GM21360 (cell line): ENCODE measurements at regions not wholly inside any gene's neighbourhood (a gene's known extent, or its start where the extent isn't known, plus 50 kb on each side); places are given as distances from the start of the nearest gene placed in this dataset.

Experiments
- ATAC-seq: cut with Tn5 transposase; IDR thresholded peaks from one replicate; pipeline ENCODE4 v1.9.1; 2021; ENCODE audit warnings: mild to moderate bottlenecking, moderate library complexity; ENCODE audit not compliant: unreplicated experiment

DNA sequence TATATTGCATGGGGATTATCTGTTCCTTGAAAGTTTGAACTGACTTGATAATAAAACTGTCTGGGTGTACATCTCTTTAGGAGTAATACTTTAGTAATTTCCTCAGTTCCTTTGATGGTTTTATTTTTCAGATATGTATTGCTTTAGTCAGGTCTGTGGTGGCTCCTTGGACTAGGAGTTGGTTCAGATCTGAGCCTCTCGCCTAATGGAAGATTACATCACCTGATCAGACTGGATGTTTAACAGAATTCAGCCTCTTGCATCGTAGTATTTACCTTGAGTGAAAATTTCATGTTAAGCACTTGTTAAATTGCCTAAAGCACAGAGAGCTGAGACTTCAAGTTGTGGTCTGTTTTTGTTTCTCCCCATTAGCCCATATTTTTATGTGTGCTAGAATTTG is 267.3 kb downstream of the MAP2K4 start:
- ATAC-seq, result no peak

DNA sequence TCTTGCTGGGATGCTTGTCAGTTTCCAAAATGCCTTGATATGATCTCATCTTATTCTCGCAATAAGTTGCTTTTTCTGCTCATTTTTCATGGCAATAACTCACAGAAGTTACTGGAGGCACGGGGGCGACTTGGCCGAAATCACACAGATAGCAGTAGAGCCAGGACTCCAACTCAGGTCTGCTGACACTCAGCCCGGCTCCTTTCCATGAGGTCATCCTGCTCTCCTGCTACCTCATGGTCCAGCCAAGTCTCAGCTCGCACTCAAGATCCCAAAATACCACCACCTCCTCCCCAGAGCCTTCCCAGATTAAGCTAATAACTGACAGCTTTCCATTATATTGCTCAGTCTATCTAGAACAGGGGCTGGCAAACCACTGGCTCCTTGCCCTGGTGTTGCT is 269.5 kb downstream of the MAP2K4 start:
- no peak for ATAC-seq

- no peak for ATAC-seq
Observed at GRCh38 chr17:12296209-12296625, 275.5 kb downstream of the MAP2K4 start.

DNA sequence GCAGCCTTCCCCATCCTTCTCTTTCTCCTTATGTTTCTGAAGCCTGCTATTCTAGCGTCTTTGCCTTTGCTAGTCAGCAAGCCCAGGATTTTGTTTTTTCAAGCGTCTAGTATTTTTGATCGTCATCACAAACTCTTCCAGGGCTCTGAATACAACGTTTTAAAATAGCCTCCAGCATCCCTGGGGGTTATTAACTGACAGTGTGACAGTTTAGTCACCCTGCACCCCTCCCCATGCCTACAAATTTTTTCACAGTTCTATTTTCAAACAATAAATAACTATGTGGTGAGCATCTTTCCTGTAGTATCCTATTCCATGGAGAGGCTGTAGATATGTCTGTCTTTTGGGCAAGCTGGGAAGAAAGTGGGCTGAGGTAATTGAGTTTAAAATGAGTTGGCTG is 280.9 kb downstream of the MAP2K4 start:
- ATAC-seq, result no peak

GRCh38 chr17:12302711-12303110 is 282.0 kb downstream of the MAP2K4 start:
- no peak for ATAC-seq

GRCh38 chr17:12310811-12311210 is 290.1 kb downstream of the MAP2K4 start:
- ATAC-seq, result no peak

GRCh38 chr17:12312692-12313091 is 292.0 kb downstream of the MAP2K4 start:
- no peak for ATAC-seq

DNA sequence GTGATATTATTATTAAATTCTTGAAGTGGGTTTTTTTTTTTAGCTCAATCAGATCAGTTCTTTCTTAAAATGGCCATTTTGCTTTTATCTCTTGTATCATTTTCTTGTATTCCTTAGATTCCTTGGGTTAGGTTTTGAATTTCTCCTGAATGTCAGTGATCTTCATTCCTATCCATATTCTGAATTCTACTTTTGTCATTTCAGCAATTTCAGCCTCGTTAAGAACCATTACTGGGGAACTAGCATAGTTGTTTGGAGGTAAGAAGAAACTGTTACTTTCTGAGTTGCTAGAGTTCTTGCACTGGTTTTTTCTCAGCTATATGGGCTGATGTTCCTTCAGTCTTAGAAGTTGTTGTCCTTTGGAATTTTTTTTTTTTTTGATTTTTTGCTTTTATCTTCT is 293.1 kb downstream of the MAP2K4 start:
- ATAC-seq, result no peak

DNA sequence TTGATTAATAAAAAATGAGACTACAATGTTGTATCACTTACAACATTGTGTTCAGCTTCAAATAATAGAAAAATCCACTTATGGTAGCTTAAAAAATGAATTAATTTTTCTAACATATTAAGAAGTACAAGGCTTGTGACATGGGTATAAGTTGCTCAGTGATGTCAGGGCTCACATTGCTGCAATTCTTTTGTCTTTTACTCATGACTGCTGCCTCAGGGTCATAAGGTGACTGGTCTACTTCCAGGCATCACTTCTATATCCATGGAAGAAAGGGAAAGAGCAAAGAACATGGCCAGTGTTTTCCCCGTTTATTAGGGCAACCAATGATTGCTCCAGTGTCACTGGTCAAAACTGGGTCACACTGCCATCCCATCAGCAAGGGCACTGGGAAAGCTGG is 295.3 kb downstream of the MAP2K4 start:
- no peak for ATAC-seq

- no peak for ATAC-seq
Observed at GRCh38 chr17:12318571-12319266, 298.0 kb downstream of the MAP2K4 start.

DNA sequence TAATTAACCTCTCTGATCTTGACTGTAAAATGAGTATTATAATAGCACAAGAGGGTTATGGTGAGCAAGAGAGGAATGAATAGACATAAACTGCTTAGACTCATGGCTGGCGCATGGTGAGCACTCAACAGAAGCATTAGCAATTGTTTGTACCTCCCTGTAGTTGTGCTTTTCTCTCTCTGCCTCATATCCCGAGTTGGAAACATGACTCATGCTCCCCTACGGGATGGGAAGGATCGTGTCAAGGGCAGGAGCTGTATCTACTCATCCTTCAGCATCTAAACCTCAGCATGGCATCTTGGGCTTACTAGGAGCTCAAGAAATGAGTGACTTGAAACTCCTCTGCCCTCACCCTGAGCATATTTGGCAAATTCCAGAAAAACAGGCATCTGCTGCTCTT is 299.6 kb downstream of the MAP2K4 start:
- no peak for ATAC-seq

DNA sequence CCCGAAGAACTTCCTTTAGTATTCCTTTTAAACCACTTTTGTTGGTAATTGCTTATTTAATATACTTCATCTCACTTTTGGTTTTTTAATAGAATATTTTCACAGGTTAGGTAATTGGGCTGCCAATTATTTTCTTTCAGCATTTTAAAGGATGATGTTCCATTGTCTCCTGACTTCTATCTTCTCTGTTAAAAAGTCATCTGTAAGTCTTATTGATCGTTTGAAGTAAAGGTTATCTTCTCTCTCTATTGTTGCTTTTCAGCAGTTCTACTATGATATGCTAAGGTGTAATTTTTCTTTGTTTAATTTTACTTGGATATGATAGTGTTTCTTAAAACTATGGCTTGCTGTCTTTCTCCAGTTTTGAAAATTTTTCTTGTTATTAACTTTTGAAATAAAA is 307.5 kb downstream of the MAP2K4 start:
- ATAC-seq, result no peak

DNA sequence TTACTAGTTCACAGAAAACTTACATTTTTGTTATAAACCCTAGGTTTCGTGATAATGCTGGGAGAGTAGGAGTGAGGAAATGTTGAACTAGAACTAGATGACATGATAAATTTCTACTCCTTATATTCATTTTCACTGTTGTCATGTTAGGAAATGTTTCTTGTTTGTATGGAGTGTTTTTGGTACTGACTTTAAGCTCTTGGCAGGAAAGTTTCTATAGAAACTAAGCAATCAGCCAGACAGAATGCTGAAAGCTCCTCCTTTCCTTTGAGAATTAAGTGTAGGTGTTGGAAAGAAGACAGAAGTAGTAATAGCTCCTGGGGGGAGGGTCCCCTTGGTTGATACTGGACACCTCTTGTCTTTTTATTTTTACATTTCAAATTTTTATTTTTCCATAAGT is 309.8 kb downstream of the MAP2K4 start:
- ATAC-seq, result no peak

- ATAC-seq, result no peak
Observed at GRCh38 chr17:12341328-12341727, 320.7 kb downstream of the MAP2K4 start.

DNA sequence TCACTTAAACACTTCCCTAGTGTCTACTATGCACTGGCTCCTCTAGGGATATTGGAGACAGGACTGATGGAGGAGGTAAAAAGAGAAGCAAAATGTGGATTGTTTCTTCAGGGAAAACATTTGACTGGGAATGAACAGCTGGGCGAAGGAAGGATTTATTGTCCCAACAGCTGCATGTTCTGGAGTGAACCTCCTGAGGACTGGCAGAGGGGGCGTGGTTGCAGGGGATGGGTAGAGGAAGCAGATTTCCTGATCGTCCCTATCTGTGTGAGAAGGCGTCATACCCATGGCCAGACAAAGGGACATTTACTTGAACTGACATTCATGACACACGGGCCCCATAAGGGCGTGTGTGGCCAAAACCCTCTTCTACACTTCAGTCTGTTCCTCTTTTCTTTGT is 321.5 kb downstream of the MAP2K4 start:
- ATAC-seq, result no peak

GRCh38 chr17:12342609-12343435 is 322.1 kb downstream of the MAP2K4 start:
- ATAC-seq, result no peak

- no peak for ATAC-seq
Observed at GRCh38 chr17:12348476-12348875, 317.2 kb upstream of the MYOCD start.

DNA sequence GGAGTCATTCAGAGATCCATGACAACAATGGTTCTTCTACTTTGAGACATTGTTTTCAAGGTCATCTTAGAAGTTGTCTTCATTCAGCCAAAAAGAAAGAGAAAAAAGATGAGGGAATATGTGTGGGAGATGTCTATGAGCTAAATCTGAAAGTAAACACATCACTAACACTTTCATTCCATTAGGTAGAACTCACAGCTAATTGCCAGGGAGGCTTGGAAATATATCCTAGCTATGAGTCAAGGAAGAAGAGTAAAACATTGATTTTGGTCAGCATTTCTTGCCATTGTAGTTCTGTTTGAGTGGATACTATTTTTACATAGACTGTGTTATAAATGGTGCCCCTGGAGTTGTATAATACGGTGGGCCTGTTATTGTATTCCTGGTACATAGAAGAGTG is 316.4 kb upstream of the MYOCD start:
- no peak for ATAC-seq

GRCh38 chr17:12352127-12352526 is 313.6 kb upstream of the MYOCD start:
- ATAC-seq, result no peak

DNA sequence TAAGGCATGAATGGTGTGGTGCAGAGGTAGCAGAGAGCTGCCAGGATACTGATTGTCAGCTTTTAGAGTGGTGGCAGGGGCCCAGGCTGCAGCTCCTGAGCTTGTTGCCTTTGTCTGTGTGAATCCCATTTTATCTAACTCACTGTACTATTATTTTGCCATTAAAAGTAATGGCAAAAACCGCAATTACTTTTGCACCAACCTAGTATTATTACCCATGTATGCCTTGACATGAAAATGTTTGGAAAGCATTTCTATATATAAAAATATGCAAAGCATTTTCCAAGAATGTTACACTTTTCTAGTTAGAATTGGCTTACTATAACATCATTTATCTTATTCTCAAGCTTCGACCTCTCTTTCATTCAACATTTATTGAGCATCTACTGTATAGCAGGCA is 308.1 kb upstream of the MYOCD start:
- no peak for ATAC-seq

DNA sequence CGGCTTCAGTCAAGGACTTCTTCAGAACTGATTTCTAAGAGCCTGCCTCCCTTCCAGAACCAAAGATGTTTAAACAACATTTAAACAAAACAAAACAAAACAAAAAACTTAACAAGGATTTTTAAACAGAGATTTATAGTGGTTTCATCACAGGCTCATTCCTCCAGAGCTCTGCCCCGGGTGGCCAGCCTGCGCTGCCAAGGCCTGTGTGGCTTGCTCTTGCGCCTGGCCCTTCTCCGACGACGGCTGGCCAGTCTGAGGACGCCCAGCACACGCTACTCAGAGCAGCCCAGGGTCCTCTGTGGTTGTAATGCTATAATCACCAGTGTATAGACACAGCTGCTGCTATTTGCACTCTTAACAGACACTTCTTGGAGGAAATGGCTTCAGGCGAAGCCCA is 307.2 kb upstream of the MYOCD start:
- no peak for ATAC-seq

DNA sequence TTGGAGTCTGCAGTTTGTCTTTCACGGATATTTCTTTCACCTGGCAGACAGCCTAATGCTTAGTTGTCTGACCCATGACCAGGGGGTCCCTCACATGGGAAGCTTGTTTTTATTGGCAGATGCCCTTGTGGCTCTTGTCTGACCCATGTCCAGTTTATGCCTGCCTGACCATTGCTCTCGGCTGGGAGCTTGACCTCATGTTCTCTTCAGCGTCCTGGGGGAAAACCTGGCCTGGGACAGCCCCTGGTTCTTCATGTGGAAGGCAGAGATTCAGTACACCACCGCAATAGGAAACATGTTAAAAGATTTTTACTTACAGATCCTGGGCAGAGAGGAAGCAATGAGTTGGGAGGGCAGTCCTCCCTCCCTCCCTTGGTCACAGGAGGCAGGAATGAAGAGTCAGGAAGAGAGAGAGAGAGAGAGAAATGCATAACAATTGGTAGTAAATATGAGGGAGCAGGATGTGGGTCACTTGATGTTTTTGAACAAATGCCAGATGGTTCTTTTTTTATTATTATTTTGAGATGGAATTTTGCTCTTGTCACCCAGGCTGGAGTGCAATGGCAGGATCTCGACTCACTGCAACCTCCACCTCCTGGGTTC is 302.7 kb upstream of the MYOCD start:
- no peak for ATAC-seq
